Mesodermal cell (in vitro differentiated cells): ENCODE measurements at regions not wholly inside any gene's neighbourhood (a gene's known extent, or its start where the extent isn't known, plus 50 kb on each side); places are given as distances from the start of the nearest gene placed in this dataset.

Source experiments
- H3K27ac ChIP-seq: 2 replicates; pipeline ENCODE4 v1.7.0; 2013; ENCODE audit warnings: mild to moderate bottlenecking, low read depth, low read length, moderate library complexity; ENCODE audit not compliant: severe bottlenecking
- H3K36me3 ChIP-seq: 2 replicates; pipeline ENCODE4 v1.7.1; 2013; ENCODE audit warnings: mild to moderate bottlenecking, low read length, moderate library complexity; ENCODE audit not compliant: control insufficient read depth, insufficient read depth
- H3K4me1 ChIP-seq: one replicate; pipeline ENCODE4 v1.7.1; 2013; ENCODE audit warnings: mild to moderate bottlenecking, low read length; ENCODE audit not compliant: insufficient read depth, control insufficient read depth, poor library complexity, severe bottlenecking
- H3K4me3 ChIP-seq: 2 replicates; pipeline ENCODE4 v1.7.0; 2013; ENCODE audit warnings: low read length, control low read depth, mild to moderate bottlenecking; ENCODE audit not compliant: insufficient read depth, poor library complexity, severe bottlenecking; ENCODE audit errors: extremely low read depth
- H3K9me3 ChIP-seq: 2 replicates; pipeline ENCODE4 v1.7.1; 2013; ENCODE audit warnings: mild to moderate bottlenecking, low read length, moderate library complexity; ENCODE audit not compliant: control insufficient read depth
- WGBS, 2 experiments: methylation state at CpG; one replicate each; pipeline ENCODE4 v1.1.5; 2013; ENCODE audit warnings: missing lambda C conversion rate in 2 of 2; ENCODE audit not compliant: insufficient coverage in 2 of 2; 5-methylcytosine and 5-hydroxymethylcytosine counted together

DNA sequence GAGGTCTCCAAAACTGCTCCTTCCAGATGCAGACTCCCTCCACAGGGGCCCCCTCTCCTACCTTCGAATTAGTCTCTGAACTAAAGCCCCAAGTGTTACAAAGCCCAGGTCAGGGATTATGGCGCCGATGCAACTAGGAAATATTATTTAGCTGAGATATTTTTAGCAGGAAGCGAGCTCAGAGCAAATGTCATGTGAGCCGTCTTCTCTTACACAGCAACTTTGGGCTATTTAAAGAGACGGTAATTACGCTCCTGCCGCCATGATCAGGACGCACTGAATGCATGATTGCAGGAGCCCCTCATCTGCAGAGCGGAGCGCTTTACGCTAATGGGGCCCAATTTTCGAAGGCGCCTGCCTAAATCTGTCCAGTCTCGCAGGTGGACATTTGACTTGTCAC is 55.3 kb upstream of the TARDBP start:
- Histone ChIP-seq H3K9me3 (peaks cover 6% of the 10 kb centered on the region), H3K4me1 (no peaks in the 10 kb centered on the region), H3K4me3 (no peak overlapping the region), H3K36me3 (no peaks in the 10 kb centered on the region), H3K27ac (no peak overlapping the region)
- 96 to 97% methylated on average over 14 of the region's 15 CpGs for WGBS, 2 experiments

DNA sequence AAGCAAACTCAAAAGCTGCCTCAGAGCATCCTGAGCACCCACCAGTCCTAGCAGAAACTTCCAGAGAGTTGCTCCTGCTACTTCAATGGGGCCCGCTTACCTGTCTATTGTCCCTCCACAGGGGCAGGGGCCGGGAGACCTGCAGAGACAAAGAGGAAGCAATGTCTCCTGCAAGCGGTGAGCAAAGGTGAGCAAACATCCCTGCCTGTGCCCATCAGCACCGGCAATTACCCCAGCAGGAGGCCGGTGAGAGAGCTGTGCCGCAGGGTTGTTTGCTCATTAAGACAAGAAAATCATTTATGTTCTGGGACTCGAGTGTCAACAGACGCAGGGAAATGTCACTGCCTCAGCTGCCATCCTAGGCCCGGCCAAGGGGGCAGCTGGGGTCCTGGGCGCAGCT is 53.8 kb upstream of the TARDBP start:
- H3K27ac ChIP-seq: no peak overlapping the region
- no peaks in the 10 kb centered on the region for H3K4me1 ChIP-seq
- 72 to 75% methylated on average over 10 of the region's 10 CpGs for WGBS, 2 experiments
- H3K36me3 ChIP-seq: no peaks in the 10 kb centered on the region
- peaks cover 3% of the 10 kb centered on the region for H3K9me3 ChIP-seq
- H3K4me3 ChIP-seq: no peak overlapping the region

DNA sequence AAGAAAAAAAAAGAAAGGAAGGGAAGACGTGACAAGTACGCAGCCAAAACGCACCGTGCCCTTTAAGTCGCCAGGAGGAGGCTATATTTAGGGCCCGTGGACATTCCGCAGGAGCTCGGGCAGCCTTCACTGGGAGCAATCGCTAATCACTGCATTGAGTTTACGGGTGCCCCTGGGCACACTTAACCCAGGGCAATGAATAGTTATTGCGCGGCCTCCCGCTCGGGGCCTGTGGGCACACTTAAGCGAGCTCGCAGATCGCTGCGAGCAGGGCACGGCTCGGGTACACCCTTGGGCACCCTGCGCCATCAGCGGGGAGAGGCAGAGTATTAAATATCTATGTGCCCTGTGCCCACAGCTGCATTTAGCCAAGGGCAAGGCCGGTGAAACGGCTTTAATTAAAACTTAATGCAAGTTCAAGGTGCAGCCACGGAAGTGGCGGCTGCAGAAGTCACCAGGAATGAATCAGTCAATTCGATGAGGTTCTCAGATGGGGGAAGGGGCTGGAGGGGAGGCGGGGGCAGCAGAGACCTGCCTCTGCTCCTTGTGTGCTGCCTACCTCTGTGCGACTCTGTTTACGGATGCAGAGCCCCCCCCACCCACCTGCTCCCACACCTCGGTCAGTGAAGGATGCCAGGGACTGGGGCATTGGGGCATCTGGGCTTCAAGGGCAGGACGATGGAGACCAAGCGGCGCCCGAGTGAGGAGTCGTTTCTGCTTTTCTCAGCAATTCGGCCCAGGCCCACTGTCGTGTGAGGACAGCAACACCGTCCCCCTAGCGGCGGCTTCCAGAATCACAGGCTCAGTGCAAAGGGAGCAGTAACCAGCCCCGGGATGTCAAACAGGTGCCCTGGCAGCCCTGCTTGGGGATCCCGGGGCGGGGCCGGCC is 51.8 kb upstream of the TARDBP start:
- Histone ChIP-seq H3K27ac (no peak overlapping the region), H3K4me3 (no peak overlapping the region), H3K9me3 (no peaks in the 10 kb centered on the region), H3K36me3 (no peaks in the 10 kb centered on the region), H3K4me1 (no peaks in the 10 kb centered on the region)
- WGBS, 2 experiments: 49 to 55% methylated on average over 40 to 41 of the region's 45 CpGs

DNA sequence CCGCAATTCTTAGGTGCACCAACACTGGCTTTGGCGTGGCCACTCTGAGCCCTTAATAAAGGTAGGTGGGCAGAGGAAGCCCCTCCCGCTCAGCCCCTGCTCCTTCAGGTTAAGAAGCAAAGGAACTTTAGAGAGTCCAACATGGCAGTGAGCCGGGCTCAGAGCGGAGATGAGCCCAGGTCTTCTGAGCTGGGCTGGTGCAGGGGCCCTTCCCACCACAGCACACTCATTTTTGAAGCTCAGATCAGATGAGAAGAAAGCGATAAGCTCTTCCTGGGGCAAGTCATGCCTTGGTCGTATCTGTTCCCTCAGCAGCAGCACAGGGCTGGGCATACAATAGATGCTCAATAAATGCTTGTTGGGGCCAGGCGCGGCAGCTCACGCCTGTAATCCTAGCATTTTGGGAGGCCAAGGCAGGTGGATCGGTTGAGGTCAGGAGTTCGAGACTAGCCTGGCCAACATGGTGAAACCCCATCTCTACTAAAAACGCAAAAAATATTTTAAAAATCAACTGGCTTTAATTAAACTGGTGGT is 51.1 kb upstream of the TARDBP start:
- WGBS, 2 experiments: 64 to 69% methylated on average over 9 to 13 of the region's 13 CpGs
- H3K4me1 ChIP-seq: no peaks in the 10 kb centered on the region
- no peaks in the 10 kb centered on the region for H3K36me3 ChIP-seq
- no peak overlapping the region for H3K27ac ChIP-seq
- no peaks in the 10 kb centered on the region for H3K9me3 ChIP-seq
- H3K4me3 ChIP-seq: no peak overlapping the region

DNA sequence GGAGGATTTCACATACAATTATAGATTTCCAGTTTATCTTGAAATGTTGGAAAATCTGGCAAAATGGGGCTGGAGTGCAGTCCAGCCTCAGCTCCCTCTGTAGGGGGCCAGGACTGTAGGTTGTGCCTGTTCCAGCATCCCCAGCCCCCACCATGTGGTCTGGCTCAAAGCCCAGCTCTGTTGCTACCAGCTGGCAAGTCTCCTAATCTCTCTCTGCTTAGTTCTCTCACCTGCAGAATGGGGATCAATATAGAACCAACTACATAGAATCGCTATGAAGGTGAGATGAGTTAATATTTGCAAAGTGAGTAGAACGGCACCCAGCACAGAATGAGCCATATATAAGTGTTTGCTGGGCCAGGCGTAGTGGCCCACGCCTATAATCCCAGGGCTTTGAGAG is 50.0 kb upstream of the TARDBP start:
- H3K9me3 ChIP-seq: no peaks in the 10 kb centered on the region
- no peak overlapping the region for H3K27ac ChIP-seq
- 90 to 99% methylated on average over 3 to 4 of the region's 4 CpGs for WGBS, 2 experiments
- no peaks in the 10 kb centered on the region for H3K36me3 ChIP-seq
- H3K4me1 ChIP-seq: no peaks in the 10 kb centered on the region
- no peak overlapping the region for H3K4me3 ChIP-seq
